Activated CD4-positive, alpha-beta T cell treated with anti-CD3 and anti-CD28 coated beads, Interleukin-10, Interleukin-2, amounts not matched to agents 100 ng/mL and 50 ng/mL, durations not matched to agents 16 hours and 8 hours (primary cell): ENCODE measurements at regions not wholly inside any gene's neighbourhood (a gene's known extent, or its start where the extent isn't known, plus 50 kb on each side); places are given as distances from the start of the nearest gene placed in this dataset.

ENCODE experiments used
- DNase-seq: peaks from one replicate; pipeline ENCODE4 v3.0.0-alpha.2; 2020

- DNase-seq, result no peak
Measured at GRCh38 chr3:147604136-147604535, 195.0 kb downstream of the ZIC1 start.

- no peak for DNase-seq
Measured at GRCh38 chr3:147613725-147614124, 204.6 kb downstream of the ZIC1 start.

- no peak for DNase-seq
Measured at GRCh38 chr3:147614210-147614609, 205.0 kb downstream of the ZIC1 start.

DNA sequence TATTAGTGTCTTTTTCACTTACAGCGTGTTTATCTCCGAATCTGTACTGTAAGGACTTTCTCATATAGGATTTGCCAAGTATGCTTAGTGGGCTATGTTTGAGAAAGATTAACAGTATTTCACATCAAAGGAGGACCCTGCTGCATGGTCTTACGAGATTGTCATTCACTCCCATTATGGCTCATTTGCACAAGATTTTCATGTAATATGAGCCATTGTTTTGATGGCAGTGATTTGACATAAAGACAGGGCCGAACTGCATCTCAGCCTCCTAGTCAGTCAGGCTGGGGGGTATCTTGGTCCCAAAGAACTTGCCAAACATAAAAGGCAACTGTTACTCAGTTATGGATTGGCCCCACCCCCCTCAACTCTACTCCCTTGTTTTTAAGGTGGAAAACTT lies 205.9 kb downstream of the ZIC1 start:
- no peak for DNase-seq

- DNase-seq, result no peak
Measured at GRCh38 chr3:147616998-147617619, 207.9 kb downstream of the ZIC1 start.

- DNase-seq, result no peak
Measured at GRCh38 chr3:147618691-147619090, 209.5 kb downstream of the ZIC1 start.

DNA sequence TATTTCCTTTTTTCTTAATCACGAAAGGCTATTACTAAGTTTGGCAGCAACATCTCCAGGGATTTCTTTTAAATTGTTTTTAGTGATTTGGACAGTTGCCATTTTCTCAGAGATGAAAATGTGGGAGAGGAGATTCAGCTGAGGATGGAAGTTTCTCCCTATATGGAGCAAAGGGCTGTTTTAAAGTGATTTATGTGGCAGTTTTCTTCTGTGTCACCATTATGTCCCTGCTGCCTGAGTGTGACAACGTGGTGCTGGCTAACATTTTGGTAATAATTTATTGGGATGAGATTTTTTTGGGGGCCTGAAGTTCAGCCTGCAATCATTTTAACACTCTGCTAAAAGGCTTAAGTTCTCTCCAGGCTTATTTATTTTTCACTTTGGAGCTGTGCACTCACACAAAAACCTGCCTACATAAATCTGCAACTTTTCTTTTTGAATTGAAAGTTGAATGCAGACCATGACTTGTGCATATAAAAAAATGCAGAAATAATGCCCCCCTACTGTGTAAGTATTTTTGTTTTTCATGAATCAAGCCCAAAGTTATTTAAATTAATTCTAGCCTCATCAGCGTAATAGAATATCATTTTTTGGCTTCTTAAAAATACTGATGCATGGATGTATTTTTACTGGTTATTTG lies 210.9 kb downstream of the ZIC1 start:
- no peak for DNase-seq

DNA sequence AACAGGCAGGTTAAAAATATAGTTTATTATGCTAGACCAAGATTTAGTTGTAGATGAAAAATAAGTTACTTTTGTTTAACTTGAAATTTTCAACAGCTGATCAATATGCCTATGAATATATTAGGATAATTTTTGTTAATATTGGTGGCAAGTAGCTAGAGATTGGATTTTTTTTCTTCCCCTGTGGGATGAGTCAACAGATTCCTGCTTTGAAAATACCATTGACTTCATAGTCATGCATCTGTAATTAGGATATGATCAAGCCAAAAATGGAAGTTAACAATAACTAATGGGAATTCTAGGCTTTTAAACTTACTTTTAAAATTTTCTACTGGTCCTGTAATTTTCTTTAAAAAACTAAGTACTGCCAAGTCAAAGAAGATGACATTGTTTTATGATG lies 211.7 kb downstream of the ZIC1 start:
- DNase-seq, result no peak

- DNase-seq, result no peak
Measured at GRCh38 chr3:147630921-147631415, 221.8 kb downstream of the ZIC1 start.

DNA sequence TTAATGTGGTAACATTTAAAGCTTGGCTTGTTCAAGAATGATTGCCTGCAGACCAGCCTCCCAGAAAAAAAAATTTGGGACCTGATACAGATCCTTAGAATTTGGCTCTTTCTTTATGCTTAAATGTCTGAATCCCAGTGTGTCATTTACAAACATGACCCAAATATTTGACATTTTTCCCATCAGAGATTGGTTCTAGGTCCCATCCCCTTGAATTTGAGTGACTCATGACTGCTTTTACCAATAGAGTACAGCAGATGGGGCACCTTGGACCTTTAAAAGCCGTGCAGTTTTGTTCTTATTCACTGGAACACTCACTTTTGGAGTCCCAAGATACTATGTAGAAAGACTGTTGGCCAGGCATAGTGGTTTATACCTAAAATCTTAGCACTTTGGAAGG lies 231.6 kb downstream of the ZIC1 start:
- DNase-seq, result no peak

GRCh38 chr3:147645761-147646160 lies 236.6 kb downstream of the ZIC1 start:
- DNase-seq, result no peak

GRCh38 chr3:147649475-147649874 lies 240.3 kb downstream of the ZIC1 start:
- no peak for DNase-seq

- DNase-seq, result no peak
Measured at GRCh38 chr3:147651107-147651778, 242.1 kb downstream of the ZIC1 start.

GRCh38 chr3:147652651-147653366 lies 243.6 kb downstream of the ZIC1 start:
- DNase-seq, result no peak

GRCh38 chr3:147653367-147653923 lies 244.3 kb downstream of the ZIC1 start:
- DNase-seq, result no peak

GRCh38 chr3:147654827-147655226 lies 245.7 kb downstream of the ZIC1 start:
- no peak for DNase-seq

DNA sequence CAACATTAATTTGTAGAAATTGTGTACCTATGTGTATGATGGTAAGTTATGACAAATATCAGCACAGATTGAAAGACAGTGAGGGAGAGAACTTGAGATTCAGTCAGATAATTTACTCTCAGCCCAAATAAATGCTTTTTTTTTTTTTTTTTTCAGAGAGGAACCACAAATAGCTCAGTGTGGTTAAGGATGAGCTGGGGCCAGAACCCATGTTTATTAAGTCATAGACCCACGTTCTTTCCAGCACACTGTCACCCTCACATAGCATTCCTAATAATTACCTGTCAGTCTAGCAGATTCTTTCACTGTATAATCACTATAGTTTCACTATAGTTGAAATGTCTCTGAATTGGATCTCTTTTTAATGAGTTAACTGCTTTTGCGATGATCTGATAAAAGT lies 246.1 kb downstream of the ZIC1 start:
- DNase-seq, result no peak

- no peak for DNase-seq
Measured at GRCh38 chr3:147656023-147656422, 246.9 kb downstream of the ZIC1 start.

DNA sequence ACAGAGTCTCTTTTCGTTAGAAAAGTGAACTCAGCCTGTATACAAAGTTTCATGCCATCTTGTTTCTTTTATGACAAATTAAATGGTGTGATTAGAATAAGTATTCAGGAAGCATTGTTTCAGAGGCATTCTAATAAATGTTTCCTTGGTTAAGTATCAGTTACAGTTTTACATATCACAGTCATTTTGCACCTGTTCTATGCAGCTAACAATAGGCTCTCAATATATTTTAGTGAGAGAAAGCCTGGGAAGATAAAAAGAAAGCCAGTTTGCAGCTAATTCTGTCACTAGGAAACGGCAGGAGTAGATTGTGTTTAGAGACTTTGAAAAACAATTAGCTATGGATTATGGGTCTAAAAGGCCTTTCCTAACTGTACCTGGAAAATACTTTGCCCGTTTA lies 252.8 kb downstream of the ZIC1 start:
- DNase-seq, result no peak

DNA sequence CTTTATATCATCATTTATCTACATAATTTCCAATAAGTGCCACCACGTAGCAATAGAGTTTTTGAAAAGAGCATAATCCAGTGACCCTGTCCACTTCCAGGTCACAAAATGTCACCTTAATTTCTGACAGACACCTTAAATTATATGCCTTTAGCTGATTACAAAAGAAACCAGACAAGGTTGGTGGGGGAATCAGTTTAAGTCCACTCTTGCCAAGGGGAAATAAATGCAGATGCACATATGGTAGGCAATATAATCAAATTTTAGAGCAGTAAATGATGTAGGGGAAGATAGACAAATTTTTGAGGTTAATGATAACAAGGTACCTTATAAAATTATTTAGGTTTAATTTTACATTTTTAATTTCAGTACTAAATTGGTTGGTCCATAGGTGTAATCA lies 253.5 kb downstream of the ZIC1 start:
- no peak for DNase-seq

- no peak for DNase-seq
Measured at GRCh38 chr3:147669077-147669476, 259.9 kb downstream of the ZIC1 start.

- DNase-seq, result no peak
Measured at GRCh38 chr3:147672035-147672434, 262.9 kb downstream of the ZIC1 start.

DNA sequence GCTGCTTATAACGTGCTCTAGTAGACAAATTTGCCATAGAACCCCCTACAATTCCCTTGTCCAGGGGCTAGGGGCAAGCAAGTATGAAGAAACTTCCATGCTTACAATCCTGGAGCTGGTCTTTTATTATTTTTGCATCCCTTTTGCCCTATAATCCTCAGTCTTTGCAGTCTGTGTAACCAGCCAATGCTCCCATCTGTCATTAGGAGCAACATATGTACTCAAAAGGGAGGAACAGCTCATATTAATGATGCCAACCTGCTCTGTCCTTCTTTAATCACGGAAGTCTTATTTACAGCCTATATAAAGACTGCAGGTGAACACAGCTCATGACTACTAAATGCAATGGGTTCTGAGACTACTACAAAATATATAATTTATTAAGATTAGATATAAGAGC lies 263.3 kb downstream of the ZIC1 start:
- DNase-seq, result no peak
